Astrocyte of the cerebellum (primary cell): ENCODE measurements at regions not wholly inside any gene's neighbourhood (a gene's known extent, or its start where the extent isn't known, plus 50 kb on each side); places are given as distances from the start of the nearest gene placed in this dataset.

Experiments used
- DNase-seq: peaks from one replicate; pipeline ENCODE4 v3.0.0-alpha.2; 2011; ENCODE audit warnings: low read depth
- H3K4me3 ChIP-seq: 2 replicates; pipeline ENCODE4 v1.5.1; 2011; ENCODE audit warnings: mild to moderate bottlenecking, low read depth, low read length, moderate library complexity
- in situ Hi-C: cut with HindIII; loops from 2 replicates; pipeline ENCODE4 v1.10.0; 2017; ENCODE audit warnings: low sequenced_read_pairs
- TF ChIP-seq, protein P1 (sequence below): IDR thresholded peaks from 2 replicates; pipeline ENCODE4 v1.5.1; 2012; ENCODE audit warnings: low read length, low read depth, moderate library complexity, mild to moderate bottlenecking; ENCODE audit errors: missing control alignments

DNA sequence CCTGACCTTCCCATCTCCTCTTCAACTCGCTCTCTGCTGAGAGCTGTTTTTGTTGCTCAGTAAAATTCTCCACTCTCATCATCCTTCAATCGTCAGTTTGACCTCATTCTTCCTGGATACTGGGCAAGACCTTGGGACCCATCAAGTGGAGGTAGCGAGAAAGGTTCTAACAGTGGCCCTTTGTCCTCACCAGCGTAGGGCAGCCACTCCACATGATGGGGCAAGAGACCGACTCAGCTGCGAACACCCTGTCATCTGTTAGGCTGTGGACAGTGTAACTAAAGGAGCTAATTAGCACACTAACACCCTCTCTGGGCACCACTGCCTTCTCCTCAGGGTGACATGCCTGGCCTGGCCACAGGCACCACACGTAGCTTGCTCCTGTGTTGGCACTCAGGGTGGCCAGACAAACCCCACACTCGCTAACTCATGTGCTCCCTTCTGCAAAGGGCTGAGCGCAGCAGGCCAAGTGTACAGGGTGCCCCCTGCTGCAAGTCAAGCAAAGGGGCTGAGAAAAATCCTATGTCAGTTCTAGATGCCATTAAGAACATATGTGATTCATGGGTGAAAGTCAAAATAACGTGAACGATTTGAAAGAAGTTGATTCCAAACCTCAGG is 1216.0 kb downstream of the SLITRK5 start:
- TF ChIP-seq, protein P1, sequence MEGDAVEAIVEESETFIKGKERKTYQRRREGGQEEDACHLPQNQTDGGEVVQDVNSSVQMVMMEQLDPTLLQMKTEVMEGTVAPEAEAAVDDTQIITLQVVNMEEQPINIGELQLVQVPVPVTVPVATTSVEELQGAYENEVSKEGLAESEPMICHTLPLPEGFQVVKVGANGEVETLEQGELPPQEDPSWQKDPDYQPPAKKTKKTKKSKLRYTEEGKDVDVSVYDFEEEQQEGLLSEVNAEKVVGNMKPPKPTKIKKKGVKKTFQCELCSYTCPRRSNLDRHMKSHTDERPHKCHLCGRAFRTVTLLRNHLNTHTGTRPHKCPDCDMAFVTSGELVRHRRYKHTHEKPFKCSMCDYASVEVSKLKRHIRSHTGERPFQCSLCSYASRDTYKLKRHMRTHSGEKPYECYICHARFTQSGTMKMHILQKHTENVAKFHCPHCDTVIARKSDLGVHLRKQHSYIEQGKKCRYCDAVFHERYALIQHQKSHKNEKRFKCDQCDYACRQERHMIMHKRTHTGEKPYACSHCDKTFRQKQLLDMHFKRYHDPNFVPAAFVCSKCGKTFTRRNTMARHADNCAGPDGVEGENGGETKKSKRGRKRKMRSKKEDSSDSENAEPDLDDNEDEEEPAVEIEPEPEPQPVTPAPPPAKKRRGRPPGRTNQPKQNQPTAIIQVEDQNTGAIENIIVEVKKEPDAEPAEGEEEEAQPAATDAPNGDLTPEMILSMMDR, result no peak
- H3K4me3 ChIP-seq, result no peak overlapping the region
- no peak for DNase-seq
- in situ Hi-C loops, result no loop called here

DNA sequence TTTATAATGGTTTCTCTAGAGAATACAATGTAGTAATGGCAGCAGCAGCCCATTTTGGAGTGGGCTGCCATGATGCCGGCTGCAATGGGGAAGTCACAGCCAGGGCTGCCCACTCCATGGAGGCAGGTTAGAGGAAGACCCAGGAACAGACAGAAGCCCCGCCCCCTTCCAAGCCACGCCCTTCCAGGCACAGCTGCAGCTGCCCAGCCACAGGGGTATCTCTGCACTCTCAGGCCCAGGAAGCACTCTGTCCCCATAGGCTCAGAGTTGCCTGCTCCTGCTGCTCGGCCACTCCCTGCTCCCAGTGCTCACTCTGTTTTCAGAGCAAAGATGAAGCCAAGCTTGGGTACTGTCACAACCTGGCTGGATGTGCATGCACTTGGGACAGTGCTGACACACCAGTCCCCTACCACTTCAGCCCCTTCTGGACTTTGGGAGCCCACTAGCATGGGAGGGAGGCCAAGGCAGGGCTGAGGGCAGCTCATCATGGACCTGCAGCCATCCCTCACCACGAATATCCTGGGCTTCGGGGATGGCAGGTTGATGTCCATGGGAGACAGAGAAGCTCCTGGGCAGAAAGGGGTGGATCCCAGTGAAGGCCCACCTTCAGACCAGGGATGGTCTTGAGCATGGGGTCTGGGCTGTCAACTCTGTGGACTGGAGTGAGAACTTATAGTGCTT is 1224.2 kb downstream of the SLITRK5 start:
- in situ Hi-C loops, result no loop called here
- TF ChIP-seq, protein P1, result no peak
- DNase-seq, result no peak
- H3K4me3 ChIP-seq, result no peak overlapping the region

DNA sequence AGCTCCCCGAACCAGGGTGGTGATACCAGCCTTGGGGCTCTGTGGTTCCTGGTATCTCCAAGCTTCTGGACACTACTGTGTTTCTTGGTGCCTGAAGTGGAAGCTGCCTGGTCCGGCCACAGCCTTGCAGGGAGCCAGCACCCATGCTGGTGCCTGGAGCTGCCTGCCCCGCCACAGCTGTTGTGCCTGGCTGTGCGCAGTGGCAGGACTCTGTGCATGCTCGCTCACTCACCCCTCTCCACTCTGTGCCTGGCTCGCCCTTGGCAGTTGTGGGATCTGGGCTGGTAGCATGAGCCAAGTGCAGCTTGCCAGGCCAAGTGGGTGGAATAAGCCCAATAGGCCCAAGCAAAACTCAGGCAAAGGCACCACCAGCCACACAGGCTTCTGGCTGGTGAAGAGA is 1225.3 kb downstream of the SLITRK5 start:
- H3K4me3 ChIP-seq, result no peak overlapping the region
- in situ Hi-C loops, result no loop called here
- TF ChIP-seq, protein P1, result no peak
- DNase-seq, result no peak

- TF ChIP-seq, protein P1, result no peak
- DNase-seq, result no peak
- H3K4me3 ChIP-seq, result no peak overlapping the region
- in situ Hi-C loops, result no loop called here
These were observed 1237.8 kb downstream of the SLITRK5 start for GRCh38 chr13:88908961-88909441.

DNA sequence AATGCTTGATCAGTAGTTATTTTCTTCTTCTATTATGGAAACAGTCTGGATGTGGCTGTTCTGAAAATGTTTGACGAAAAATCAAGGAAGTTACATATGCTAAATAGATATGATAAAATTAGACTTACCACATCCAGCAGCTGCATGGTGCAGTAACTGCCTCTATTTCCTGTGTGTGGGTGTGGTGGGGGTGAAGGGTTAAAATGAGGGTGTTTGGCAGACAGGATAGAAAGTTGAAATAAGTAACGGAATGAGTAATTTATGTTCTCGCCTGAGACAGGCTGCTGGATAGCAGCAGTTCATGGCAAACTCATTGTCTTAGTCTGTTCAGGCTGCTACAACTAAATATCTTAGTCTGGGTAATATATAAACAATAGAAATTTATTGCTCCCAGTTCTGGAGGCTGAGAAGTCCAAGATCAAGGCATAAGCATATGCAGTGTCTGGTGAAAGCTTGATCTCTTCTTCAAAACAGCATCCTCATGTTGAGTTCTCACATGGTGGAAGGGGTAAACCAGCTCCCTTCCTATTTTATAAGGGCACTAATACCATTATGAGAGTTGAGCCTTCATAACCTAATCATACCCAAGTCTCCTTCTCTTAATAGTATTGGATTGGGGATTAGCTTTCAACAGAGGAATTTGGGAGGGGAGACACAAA is 1248.9 kb downstream of the SLITRK5 start:
- H3K4me3 ChIP-seq, result no peak overlapping the region
- in situ Hi-C loops, result no loop called here
- no peak for DNase-seq
- TF ChIP-seq, protein P1, result no peak

DNA sequence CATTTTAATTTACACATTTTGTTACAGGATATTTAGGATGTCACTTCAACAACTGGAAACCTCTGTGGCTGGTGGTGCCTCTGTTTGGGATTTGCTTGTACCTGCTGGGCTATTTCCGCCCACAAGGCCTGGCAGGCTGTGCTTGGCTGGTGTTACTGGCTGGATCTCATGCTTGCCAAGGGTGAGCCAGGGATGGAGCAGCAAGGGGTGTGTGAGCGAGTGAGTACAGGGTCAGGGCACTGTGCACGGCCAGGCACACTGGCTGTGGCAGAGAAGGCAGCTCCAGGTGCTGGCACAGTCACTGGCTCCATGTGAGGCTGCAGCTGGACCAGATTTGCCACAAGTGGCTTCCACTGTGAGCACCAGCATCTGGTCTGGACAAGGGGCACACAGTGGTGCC is 1254.8 kb downstream of the SLITRK5 start:
- in situ Hi-C loops, result no loop called here
- TF ChIP-seq, protein P1, result no peak
- DNase-seq, result no peak
- no peak overlapping the region for H3K4me3 ChIP-seq
